IMR-90 (cell line): ENCODE measurements at regions not wholly inside any gene's neighbourhood (a gene's known extent, or its start where the extent isn't known, plus 50 kb on each side); places are given as distances from the start of the nearest gene placed in this dataset.

ENCODE experiments used
- ATAC-seq: fragments of 200-7000 bp; cut with Tn5 transposase; 2 replicates; pipeline ENCODE4 v1.9.1; 2020; ENCODE audit warnings: low read depth, mild to moderate bottlenecking, moderate library complexity
- BruUV-seq: library from RNA; stranded (reverse); fragments of 400-500 nt; replicated peaks from 2 replicates; lab custom pipeline; 2021; lab: Mats Ljungman, UMichigan
- CTCF ChIA-PET: fragments of 300-600 bp; formaldehyde crosslinking; extraction: SDS; loops from one replicate; lab custom pipeline; 2021; ENCODE audit warnings: antibody characterized with exemption; lab: Yijun Ruan, JAX
- POLR2A ChIA-PET: fragments of 300-600 bp; sonication (Branson Sonifier 250); formaldehyde crosslinking; loops from one replicate; lab custom pipeline; 2022; ENCODE audit warnings: antibody characterized with exemption; ENCODE audit not compliant: unreplicated experiment; lab: Charles Lee
- DNase-seq: peaks from one replicate; pipeline ENCODE4 v3.0.0; 2013
- H2AFZ ChIP-seq: replicated peaks from 2 replicates; pipeline ENCODE3; 2013; ENCODE audit warnings: low read length, mild to moderate bottlenecking; ENCODE audit not compliant: poor library complexity
- H2AK5ac ChIP-seq: 2 replicates; pipeline ENCODE4 v1.6.1; 2013; ENCODE audit warnings: low read depth, low read length, inconsistent platforms
- H2AK9ac ChIP-seq: replicated peaks from 2 replicates; pipeline ENCODE3; 2013; ENCODE audit warnings: mild to moderate bottlenecking, low read depth, low read length, moderate library complexity; ENCODE audit not compliant: poor library complexity
- H2BK120ac ChIP-seq: 2 replicates; pipeline ENCODE4 v1.6.1; 2013; ENCODE audit warnings: low read depth, low read length, inconsistent platforms
- H2BK15ac ChIP-seq: 3 replicates; pipeline ENCODE4 v1.6.1; 2013; ENCODE audit warnings: low read depth, low read length, inconsistent platforms
- H2BK20ac ChIP-seq: 2 replicates; pipeline ENCODE4 v1.6.1; 2013; ENCODE audit warnings: low read depth, mild to moderate bottlenecking, inconsistent platforms, low read length, moderate library complexity
- H2BK5ac ChIP-seq: 2 replicates; pipeline ENCODE4 v1.6.1; 2013; ENCODE audit warnings: mild to moderate bottlenecking, low read depth, low read length, inconsistent platforms; ENCODE audit not compliant: poor library complexity, severe bottlenecking
- H3K14ac ChIP-seq: replicated peaks from 2 replicates; pipeline ENCODE4 v1.6.1; 2013; ENCODE audit warnings: low read depth, low read length, inconsistent platforms
- H3K18ac ChIP-seq: 2 replicates; pipeline ENCODE4 v1.6.1; 2013; ENCODE audit warnings: low read depth, low read length, control low read depth
- H3K23ac ChIP-seq: 2 replicates; pipeline ENCODE4 v1.6.1; 2013; ENCODE audit warnings: low read depth, low read length, inconsistent platforms
- H3K27ac ChIP-seq: 2 replicates; pipeline ENCODE4 v1.5.1; 2013; ENCODE audit warnings: mild to moderate bottlenecking, control low read depth, low read length; ENCODE audit not compliant: insufficient read depth
- H3K27me3 ChIP-seq: 2 replicates; pipeline ENCODE4 v1.6.1; 2013; ENCODE audit warnings: low read length; ENCODE audit not compliant: control insufficient read depth, insufficient read depth
- H3K36me3 ChIP-seq: 2 replicates; pipeline ENCODE4 v1.6.1; 2013; ENCODE audit warnings: low read length, mixed read lengths; ENCODE audit not compliant: control insufficient read depth, insufficient read depth
- H3K4ac ChIP-seq: 2 replicates; pipeline ENCODE4 v1.6.1; 2013; ENCODE audit warnings: low read depth, low read length, inconsistent platforms
- H3K4me1 ChIP-seq: 2 replicates; pipeline ENCODE4 v1.6.1; 2013; ENCODE audit warnings: low read length, mixed read lengths; ENCODE audit not compliant: control insufficient read depth, insufficient read depth
- H3K4me2 ChIP-seq: 2 replicates; pipeline ENCODE4 v1.6.1; 2013; ENCODE audit warnings: low read depth, mild to moderate bottlenecking, control low read depth, low read length, moderate library complexity
- H3K4me3 ChIP-seq: 2 replicates; pipeline ENCODE4 v1.5.1; 2013; ENCODE audit warnings: low read depth, mild to moderate bottlenecking, control low read depth, low read length, moderate library complexity; ENCODE audit not compliant: insufficient read depth
- H3K56ac ChIP-seq: 2 replicates; pipeline ENCODE4 v1.6.1; 2013; ENCODE audit warnings: low read length, inconsistent platforms; ENCODE audit not compliant: insufficient read depth; ENCODE audit errors: extremely low read depth
- H3K79me1 ChIP-seq, 2 experiments: 2 replicates each; pipeline ENCODE4 v1.6.1; 2013; ENCODE audit warnings: low read length in 2 of 2, inconsistent platforms in 1 of 2, low read depth in 1 of 2
- H3K9ac ChIP-seq: 2 replicates; pipeline ENCODE4 v1.6.1; 2013; ENCODE audit warnings: low read depth, low read length, control low read depth
- H3K9me1 ChIP-seq: 2 replicates; pipeline ENCODE4 v1.6.1; 2013; ENCODE audit warnings: low read length, inconsistent platforms; ENCODE audit not compliant: insufficient read depth
- H3K9me3 ChIP-seq: 2 replicates; pipeline ENCODE4 v1.6.1; 2013; ENCODE audit warnings: low read length; ENCODE audit not compliant: control insufficient read depth, insufficient read depth
- H4K20me1 ChIP-seq: 2 replicates; pipeline ENCODE4 v1.6.1; 2013; ENCODE audit warnings: low read length, inconsistent platforms; ENCODE audit not compliant: insufficient read depth
- H4K5ac ChIP-seq: 2 replicates; pipeline ENCODE4 v1.6.1; 2013; ENCODE audit warnings: mild to moderate bottlenecking, low read depth, low read length, control low read depth
- H4K8ac ChIP-seq, 2 experiments: 2 replicates each; pipeline ENCODE4 v1.6.1; 2013; ENCODE audit warnings: low read depth in 2 of 2, low read length in 2 of 2, control low read depth in 1 of 2, inconsistent platforms in 1 of 2
- H4K91ac ChIP-seq: 2 replicates; pipeline ENCODE4 v1.6.1; 2013; ENCODE audit warnings: low read depth, low read length, inconsistent platforms; ENCODE audit not compliant: insufficient read depth
- BHLHE40 ChIP-seq: fragments of 150-350 bp; IDR thresholded peaks from 2 replicates; pipeline ENCODE4 v1.6.1; 2016; ENCODE audit warnings: mild to moderate bottlenecking, low read depth, low read length
- CEBPB ChIP-seq: IDR thresholded peaks from 2 replicates; pipeline ENCODE4 v1.6.1; 2012; ENCODE audit warnings: low read depth, low read length, improper control_type of control experiment
- MAFK ChIP-seq: IDR thresholded peaks from 2 replicates; pipeline ENCODE4 v1.6.1; 2012; ENCODE audit warnings: low read depth, low read length, improper control_type of control experiment
- MXI1 ChIP-seq: IDR thresholded peaks from 2 replicates; pipeline ENCODE4 v1.6.1; 2012; ENCODE audit warnings: low read depth, mild to moderate bottlenecking, low read length, moderate library complexity, borderline replicate concordance
- NFE2L2 ChIP-seq: fragments of 150-350 bp; IDR thresholded peaks from 2 replicates; pipeline ENCODE4 v1.6.1; 2016; ENCODE audit warnings: low read depth, mild to moderate bottlenecking, low read length
- RCOR1 ChIP-seq: IDR thresholded peaks from 2 replicates; pipeline ENCODE4 v1.6.1; 2012; ENCODE audit warnings: mild to moderate bottlenecking, low read length, improper control_type of control experiment; ENCODE audit not compliant: insufficient replicate concordance
- RFX5 ChIP-seq: IDR thresholded peaks from 2 replicates; pipeline ENCODE4 v1.8.0; 2012; ENCODE audit warnings: low read depth, mild to moderate bottlenecking, low read length, moderate library complexity
- WGBS, 2 experiments: methylation state at CpG; one replicate each; pipeline versions ENCODE4 v1.1.5 to v1.1.7; 2013; ENCODE audit warnings: missing lambda C conversion rate in 2 of 2; ENCODE audit not compliant: insufficient read length in 1 of 2; ENCODE audit errors: extremely low coverage in 2 of 2; 5-methylcytosine and 5-hydroxymethylcytosine counted together
- dilution Hi-C: fragments of 300-500 bp; cut with HindIII; formaldehyde crosslinking; loops from one replicate; pipeline ENCODE4 v1.14.3; 2018; ENCODE audit warnings: low sequenced_read_pairs; ENCODE audit not compliant: unreplicated experiment
- in situ Hi-C: fragments of 300-500 bp; cut with MboI; formaldehyde crosslinking; loops from 3 replicates; pipeline ENCODE4 v1.14.3; 2019; ENCODE audit warnings: low sequenced_read_pairs, inconsistent platforms, mixed read lengths
- intact Hi-C: fragments of 100-400 bp; cut with micrococcal nuclease; formaldehyde crosslinking; loops from 2 replicates; pipeline ENCODE4 v1.10.0; 2022
- TF ChIP-seq, protein P1 (sequence below): fragments of 150-350 bp; IDR thresholded peaks from 2 replicates; pipeline ENCODE4 v1.6.1; 2016; ENCODE audit warnings: low read depth, mild to moderate bottlenecking, low read length, moderate library complexity, borderline replicate concordance
- TF ChIP-seq, protein P2 (sequence below): fragments of 150-350 bp; IDR thresholded peaks from 2 replicates; pipeline ENCODE4 v1.6.1; 2017; ENCODE audit warnings: mild to moderate bottlenecking, antibody characterized with exemption, low read length, low read depth

DNA sequence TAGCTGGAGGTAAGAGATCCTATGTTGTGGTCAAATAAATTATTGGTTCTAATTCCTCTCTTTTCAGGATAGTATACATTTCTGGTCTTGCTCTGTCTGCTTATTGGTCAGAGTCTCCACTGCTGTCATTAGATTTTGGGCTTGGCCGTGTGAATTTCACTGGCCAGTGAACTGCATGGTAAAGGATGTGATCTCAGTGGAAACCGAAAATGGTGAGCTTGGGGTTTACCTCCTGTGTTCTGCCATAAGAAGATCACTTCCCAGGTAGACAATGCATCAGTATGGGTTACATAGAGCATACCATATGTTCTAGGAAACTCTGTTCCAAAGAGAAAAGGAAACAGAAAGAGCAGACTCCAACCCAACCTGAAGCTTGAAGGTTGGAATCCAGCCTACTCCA lies 1123.3 kb upstream of the B3GALT2 start:
- in situ Hi-C loops = no loop called here
- ChIA-PET CTCF (no interaction called here), POLR2A (no interaction called here)
- H3K79me1 ChIP-seq = no peaks in the 10 kb centered on the region
- no peaks in the 10 kb centered on the region for H3K9me3 ChIP-seq
- H3K4me2 ChIP-seq = no peak overlapping the region
- no peak overlapping the region for H3K4me3 ChIP-seq
- H3K9me1 ChIP-seq = 0 out of 2 replicates have a peak, but pooled peaks cover 2% of the 10 kb centered on the region
- no peak overlapping the region for H2BK5ac ChIP-seq
- no peak for DNase-seq
- TF ChIP-seq, protein P1, sequence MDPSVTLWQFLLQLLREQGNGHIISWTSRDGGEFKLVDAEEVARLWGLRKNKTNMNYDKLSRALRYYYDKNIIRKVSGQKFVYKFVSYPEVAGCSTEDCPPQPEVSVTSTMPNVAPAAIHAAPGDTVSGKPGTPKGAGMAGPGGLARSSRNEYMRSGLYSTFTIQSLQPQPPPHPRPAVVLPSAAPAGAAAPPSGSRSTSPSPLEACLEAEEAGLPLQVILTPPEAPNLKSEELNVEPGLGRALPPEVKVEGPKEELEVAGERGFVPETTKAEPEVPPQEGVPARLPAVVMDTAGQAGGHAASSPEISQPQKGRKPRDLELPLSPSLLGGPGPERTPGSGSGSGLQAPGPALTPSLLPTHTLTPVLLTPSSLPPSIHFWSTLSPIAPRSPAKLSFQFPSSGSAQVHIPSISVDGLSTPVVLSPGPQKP = no peak
- TF ChIP-seq MXI1 = no peak
- TF ChIP-seq RFX5 = no peak
- TF ChIP-seq MAFK = no peak
- TF ChIP-seq NFE2L2 = no peak
- TF ChIP-seq, protein P2, sequence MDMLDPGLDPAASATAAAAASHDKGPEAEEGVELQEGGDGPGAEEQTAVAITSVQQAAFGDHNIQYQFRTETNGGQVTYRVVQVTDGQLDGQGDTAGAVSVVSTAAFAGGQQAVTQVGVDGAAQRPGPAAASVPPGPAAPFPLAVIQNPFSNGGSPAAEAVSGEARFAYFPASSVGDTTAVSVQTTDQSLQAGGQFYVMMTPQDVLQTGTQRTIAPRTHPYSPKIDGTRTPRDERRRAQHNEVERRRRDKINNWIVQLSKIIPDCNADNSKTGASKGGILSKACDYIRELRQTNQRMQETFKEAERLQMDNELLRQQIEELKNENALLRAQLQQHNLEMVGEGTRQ = no peak
- no peak for TF ChIP-seq BHLHE40
- no peak for TF ChIP-seq RCOR1
- no peak for TF ChIP-seq CEBPB
- no peak overlapping the region for H3K56ac ChIP-seq
- no peaks in the 10 kb centered on the region for H4K20me1 ChIP-seq
- H3K27ac ChIP-seq = no peak overlapping the region
- ATAC-seq = no peak
- H3K36me3 ChIP-seq = no peaks in the 10 kb centered on the region
- no peaks in the 10 kb centered on the region for H3K27me3 ChIP-seq
- BruUV-seq = no TSS peak
- dilution Hi-C loops = no loop called here
- no peak overlapping the region for H3K18ac ChIP-seq
- no peak overlapping the region for H2AFZ ChIP-seq
- no peak overlapping the region for H2BK20ac ChIP-seq
- H3K14ac ChIP-seq = no peak overlapping the region
- H3K4me1 ChIP-seq = no peaks in the 10 kb centered on the region
- intact Hi-C loops = no loop called here
- H2BK15ac ChIP-seq = no peak overlapping the region
- H4K91ac ChIP-seq = no peak overlapping the region
- no peak overlapping the region for H3K9ac ChIP-seq
- no peak overlapping the region for H2AK9ac ChIP-seq
- H2AK5ac ChIP-seq = no peak overlapping the region
- no peak overlapping the region for H3K4ac ChIP-seq
- no peak overlapping the region for H2BK120ac ChIP-seq
- WGBS, 2 experiments = no CpG with 5 or more reads among the region's 2 CpGs
- H4K5ac ChIP-seq = no peak overlapping the region
- H3K23ac ChIP-seq = no peak overlapping the region
- no peak overlapping the region for H4K8ac ChIP-seq
